ENCODE measurements at regions not wholly inside any gene's neighbourhood (a gene's known extent, or its start where the extent isn't known, plus 50 kb on each side); places are given as distances from the start of the nearest gene placed in this dataset.

- ATAC-seq, result peak; percentile 23
- DNase-seq, result peak; percentile 13
These were observed 204.7 kb upstream of the S100G start for GRCh38 chrX:16445166-16445752.

- ATAC-seq (no peak), DNase-seq (no peak)
These were observed 198.6 kb upstream of the S100G start for GRCh38 chrX:16451334-16451733.

- no peak for ATAC-seq
- no peak for DNase-seq
These were observed 195.0 kb upstream of the S100G start for GRCh38 chrX:16454926-16455325.

GRCh38 chrX:16457239-16457638 lies 192.7 kb upstream of the S100G start:
- DNase-seq (no peak), ATAC-seq (no peak)

- DNase-seq (no peak), ATAC-seq (no peak)
These were observed 191.8 kb upstream of the S100G start for GRCh38 chrX:16458208-16458607.

GRCh38 chrX:16459008-16459407 lies 190.9 kb upstream of the S100G start:
- no peak for ATAC-seq
- DNase-seq, result no peak

- ATAC-seq, result no peak
- no peak for DNase-seq
These were observed 188.0 kb upstream of the S100G start for GRCh38 chrX:16461968-16462367.

GRCh38 chrX:16462912-16463311 lies 187.0 kb upstream of the S100G start:
- no peak for DNase-seq
- no peak for ATAC-seq

GRCh38 chrX:16464369-16464768 lies 185.6 kb upstream of the S100G start:
- no peak for DNase-seq
- ATAC-seq, result no peak

- ATAC-seq, result no peak
These were observed 184.7 kb upstream of the S100G start for GRCh38 chrX:16465081-16465876.

GRCh38 chrX:16466640-16467432 lies 183.1 kb upstream of the S100G start:
- DNase-seq (no peak), ATAC-seq (no peak)

More at GRCh38 chrX:16465081-16465876, 184.7 kb upstream of the S100G start:
- no peak for DNase-seq

GRCh38 chrX:16469870-16470269 lies 180.1 kb upstream of the S100G start:
- ATAC-seq (no peak), DNase-seq (no peak)

GRCh38 chrX:16472345-16472744 lies 177.6 kb upstream of the S100G start:
- DNase-seq (no peak), ATAC-seq (no peak)

GRCh38 chrX:16474511-16474910 lies 175.4 kb upstream of the S100G start:
- DNase-seq (no peak), ATAC-seq (no peak)

GRCh38 chrX:16476009-16476408 lies 173.9 kb upstream of the S100G start:
- DNase-seq (no peak), ATAC-seq (no peak)

- ATAC-seq (no peak), DNase-seq (no peak)
These were observed 173.3 kb upstream of the S100G start for GRCh38 chrX:16476692-16477091.

- ATAC-seq (peak; percentile 68), DNase-seq (no peak)
These were observed 170.6 kb upstream of the S100G start for GRCh38 chrX:16479206-16479869.

- no peak for DNase-seq
- ATAC-seq, result no peak
These were observed 169.9 kb upstream of the S100G start for GRCh38 chrX:16480049-16480448.

GRCh38 chrX:16484338-16484737 lies 165.6 kb upstream of the S100G start:
- DNase-seq (peak; percentile 6), ATAC-seq (peak; percentile 97)

GRCh38 chrX:16487620-16488385 lies 162.2 kb upstream of the S100G start:
- DNase-seq (no peak), ATAC-seq (no peak)

GRCh38 chrX:16488959-16489358 lies 161.0 kb upstream of the S100G start:
- DNase-seq, result no peak
- ATAC-seq, result no peak

- DNase-seq (no peak), ATAC-seq (no peak)
These were observed 158.5 kb upstream of the S100G start for GRCh38 chrX:16491461-16491860.
